Subcutaneous abdominal adipose tissue (tissue), 5 donors: ENCODE measurements at regions not wholly inside any gene's neighbourhood (a gene's known extent, or its start where the extent isn't known, plus 50 kb on each side); places are given as distances from the start of the nearest gene placed in this dataset.
"Not testable (repeated sequence)": the region's sequence is repeated elsewhere in the genome, so short reads cannot be mapped to it uniquely, and the experiment has no call there.

Source experiments
- H3K27ac ChIP-seq: one replicate; pipeline ENCODE4 v1.7.0; 2013; ENCODE audit warnings: low read depth, mild to moderate bottlenecking, inconsistent platforms, low read length, moderate library complexity
- H3K27me3 ChIP-seq, 5 donors: one replicate each; pipeline ENCODE4 v1.7.0; 2013; ENCODE audit warnings: low read length in 5 of 5, inconsistent platforms in 1 of 5; ENCODE audit not compliant: control insufficient read depth in 5 of 5, insufficient read depth in 4 of 5
- H3K36me3 ChIP-seq, 5 donors: one replicate each; pipeline ENCODE4 v1.7.0; 2013; ENCODE audit warnings: low read length in 5 of 5; ENCODE audit not compliant: control insufficient read depth in 5 of 5, insufficient read depth in 5 of 5
- H3K4me1 ChIP-seq, 5 donors: one replicate each; pipeline ENCODE4 v1.7.0; 2013; ENCODE audit warnings: low read length in 5 of 5, mild to moderate bottlenecking in 3 of 5, moderate library complexity in 1 of 5; ENCODE audit not compliant: control insufficient read depth in 5 of 5, insufficient read depth in 5 of 5
- H3K4me3 ChIP-seq, 5 donors: one replicate each; pipeline ENCODE4 v1.7.0; 2013; ENCODE audit warnings: low read length in 5 of 5, low read depth in 1 of 5
- H3K9ac ChIP-seq, 5 donors: one replicate each; pipeline ENCODE4 v1.7.0; 2013; ENCODE audit warnings: low read length in 5 of 5, mild to moderate bottlenecking in 4 of 5, moderate library complexity in 3 of 5
- H3K9me3 ChIP-seq, 5 donors: one replicate each; pipeline ENCODE4 v1.7.0; 2013; ENCODE audit warnings: low read length in 5 of 5; ENCODE audit not compliant: control insufficient read depth in 5 of 5
- donor health status: healthy.
- donor health status: healthy.
- donor health status: healthy.
- donor health status: healthy.
- donor health status: healthy.

DNA sequence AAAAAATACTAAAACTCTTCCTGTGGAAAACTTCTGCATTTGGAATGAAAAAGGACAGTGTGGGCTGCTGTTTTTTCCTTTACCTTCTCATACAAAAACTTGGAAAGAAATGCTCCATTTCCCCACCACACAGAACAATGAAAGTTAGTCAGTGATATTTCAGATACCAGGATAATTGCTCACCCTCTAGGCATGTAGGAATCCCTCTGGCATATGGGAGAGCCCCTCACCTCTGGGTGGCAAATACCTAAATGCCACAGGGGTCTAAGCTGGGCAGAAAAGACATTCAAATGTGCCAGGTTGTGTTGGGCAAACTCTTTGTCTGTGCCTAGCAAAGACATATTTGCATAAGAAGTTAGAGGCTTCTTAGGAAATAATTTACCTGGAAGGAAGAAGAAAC lies 560.3 kb upstream of the NR2F2 start:
- Histone ChIP-seq H3K27me3 (no peaks in the 10 kb centered on the region), H3K9me3 (no peaks in the 10 kb centered on the region), H3K4me1 (no peaks in the 10 kb centered on the region), H3K27ac (no peak overlapping the region), H3K9ac (no peak overlapping the region), H3K4me3 (no peak overlapping the region), H3K36me3 (no peaks in the 10 kb centered on the region)

DNA sequence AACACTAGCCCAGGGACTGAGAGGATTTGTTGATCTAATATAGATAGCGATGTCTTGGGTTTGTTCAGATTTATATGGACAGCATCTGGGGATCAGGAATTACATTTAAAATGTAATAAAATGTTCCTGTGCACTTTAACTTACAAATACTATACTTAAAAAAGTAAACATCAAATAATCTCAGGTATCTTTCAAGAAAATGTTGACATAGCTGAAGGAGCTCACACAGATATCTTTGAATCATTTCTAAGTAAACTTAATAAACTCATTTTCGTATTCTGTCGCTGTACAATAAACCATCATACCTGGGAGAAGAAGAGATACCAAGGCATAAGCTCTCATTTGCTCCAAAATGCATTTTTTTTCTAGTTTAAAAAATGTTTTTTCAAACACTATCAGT lies 557.5 kb upstream of the NR2F2 start:
- no peak overlapping the region for H3K9ac ChIP-seq
- no peaks in the 10 kb centered on the region for H3K9me3 ChIP-seq
- no peak overlapping the region for H3K4me3 ChIP-seq
- H3K27ac ChIP-seq = no peak overlapping the region
- no peaks in the 10 kb centered on the region for H3K4me1 ChIP-seq
- no peaks in the 10 kb centered on the region for H3K36me3 ChIP-seq
- H3K27me3 ChIP-seq = no peaks in the 10 kb centered on the region

DNA sequence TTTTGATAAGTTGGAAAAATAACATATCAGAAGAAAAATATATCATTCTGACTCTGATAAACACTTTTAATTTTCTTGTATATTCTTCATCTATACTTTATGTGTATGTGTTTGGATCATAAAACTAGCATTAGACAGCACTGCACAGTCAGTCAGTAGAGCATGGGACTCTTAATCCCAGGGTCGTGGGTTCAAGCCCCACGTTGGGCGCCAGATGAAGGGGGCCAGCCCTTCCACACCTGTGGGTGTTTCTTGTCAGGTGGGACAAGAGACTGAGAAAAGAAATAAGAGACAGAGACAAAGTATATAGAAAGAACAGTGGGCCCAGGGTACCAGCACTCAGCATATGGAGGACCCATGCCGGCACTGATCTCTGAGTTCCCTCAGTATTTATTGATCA lies 546.0 kb upstream of the NR2F2 start:
- H3K36me3 ChIP-seq = no peaks in the 10 kb centered on the region
- H3K4me1 ChIP-seq = no peaks in the 10 kb centered on the region
- no peak overlapping the region for H3K9ac ChIP-seq
- H3K27ac ChIP-seq = no peak overlapping the region
- peaks cover 17 to 52% (median 37%) of the 10 kb centered on the region in 5 donors for H3K9me3 ChIP-seq
- peak overlapping the region in 3 of 5 donors; percentile 2 to 28 (median 4) for H3K4me3 ChIP-seq
- H3K27me3 ChIP-seq = no peaks in the 10 kb centered on the region

DNA sequence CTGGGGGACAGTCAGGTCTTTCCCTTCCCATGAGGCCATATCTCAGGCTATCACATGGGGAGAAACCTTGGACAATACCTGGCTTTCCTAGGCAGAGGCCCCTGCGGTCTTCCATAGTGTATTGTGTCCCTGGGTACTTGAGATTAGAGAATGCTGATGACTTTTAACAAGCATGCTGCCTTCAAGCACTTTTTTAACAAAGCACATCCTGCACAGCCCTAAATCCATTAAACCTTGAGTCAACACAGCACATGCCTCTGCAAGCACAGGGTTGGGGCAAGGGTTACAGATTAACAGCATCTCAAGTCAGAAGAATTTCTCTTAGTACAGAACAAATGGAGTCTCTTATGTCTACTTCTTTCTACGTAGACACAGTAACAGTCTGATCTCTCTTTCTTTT lies 545.2 kb upstream of the NR2F2 start:
- not testable (repeated sequence) for H3K9ac ChIP-seq, H3K36me3 ChIP-seq, H3K27me3 ChIP-seq, H3K4me3 ChIP-seq, H3K27ac ChIP-seq, H3K4me1 ChIP-seq
- peaks cover 17 to 52% (median 37%) of the 10 kb centered on the region in 5 donors for H3K9me3 ChIP-seq

DNA sequence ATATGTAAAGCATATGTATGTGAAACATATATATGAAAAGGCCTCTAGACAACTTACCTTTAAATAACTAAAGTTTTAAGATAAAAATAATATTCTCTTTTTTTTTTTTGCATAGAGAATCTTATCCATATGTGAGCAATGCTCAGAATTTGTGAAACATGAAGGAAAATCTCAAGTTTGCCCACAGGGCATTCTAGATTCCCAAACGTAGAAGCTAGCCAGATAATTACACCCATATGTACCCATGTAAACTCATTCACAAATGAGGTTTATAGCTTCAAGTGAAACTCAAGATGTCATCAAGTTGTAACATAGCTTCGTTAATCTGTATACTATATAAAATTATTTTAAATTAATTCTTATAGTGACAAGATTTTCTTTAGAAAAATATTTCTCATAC lies 537.3 kb upstream of the NR2F2 start:
- Histone ChIP-seq H3K4me1 (no peaks in the 10 kb centered on the region), H3K27me3 (no peaks in the 10 kb centered on the region), H3K36me3 (no peaks in the 10 kb centered on the region), H3K9ac (no peak overlapping the region), H3K4me3 (no peak overlapping the region), H3K9me3 (no peaks in the 10 kb centered on the region), H3K27ac (no peak overlapping the region)

DNA sequence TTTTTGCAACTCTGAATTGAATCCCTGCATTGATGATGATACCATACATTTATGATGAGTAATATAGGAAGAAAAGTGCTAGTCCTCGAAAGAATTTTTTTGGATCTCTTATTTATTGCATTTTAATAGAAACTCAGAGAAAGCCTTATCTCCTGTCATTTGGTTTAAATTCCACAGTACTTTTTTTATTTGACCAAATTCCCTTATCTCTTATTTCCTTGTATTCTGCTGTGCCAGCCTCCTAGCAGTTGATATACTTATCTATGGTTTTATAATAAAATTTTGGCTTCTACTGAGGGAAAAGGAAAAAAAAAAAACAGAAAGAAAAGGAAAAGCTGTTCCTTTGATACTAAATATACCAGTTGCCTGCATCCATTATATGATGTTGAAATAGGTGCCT lies 535.1 kb upstream of the NR2F2 start:
- Histone ChIP-seq H3K36me3 (no peaks in the 10 kb centered on the region), H3K9me3 (no peaks in the 10 kb centered on the region), H3K27me3 (no peaks in the 10 kb centered on the region), H3K27ac (no peak overlapping the region), H3K4me1 (no peaks in the 10 kb centered on the region), H3K9ac (no peak overlapping the region), H3K4me3 (no peak overlapping the region)

DNA sequence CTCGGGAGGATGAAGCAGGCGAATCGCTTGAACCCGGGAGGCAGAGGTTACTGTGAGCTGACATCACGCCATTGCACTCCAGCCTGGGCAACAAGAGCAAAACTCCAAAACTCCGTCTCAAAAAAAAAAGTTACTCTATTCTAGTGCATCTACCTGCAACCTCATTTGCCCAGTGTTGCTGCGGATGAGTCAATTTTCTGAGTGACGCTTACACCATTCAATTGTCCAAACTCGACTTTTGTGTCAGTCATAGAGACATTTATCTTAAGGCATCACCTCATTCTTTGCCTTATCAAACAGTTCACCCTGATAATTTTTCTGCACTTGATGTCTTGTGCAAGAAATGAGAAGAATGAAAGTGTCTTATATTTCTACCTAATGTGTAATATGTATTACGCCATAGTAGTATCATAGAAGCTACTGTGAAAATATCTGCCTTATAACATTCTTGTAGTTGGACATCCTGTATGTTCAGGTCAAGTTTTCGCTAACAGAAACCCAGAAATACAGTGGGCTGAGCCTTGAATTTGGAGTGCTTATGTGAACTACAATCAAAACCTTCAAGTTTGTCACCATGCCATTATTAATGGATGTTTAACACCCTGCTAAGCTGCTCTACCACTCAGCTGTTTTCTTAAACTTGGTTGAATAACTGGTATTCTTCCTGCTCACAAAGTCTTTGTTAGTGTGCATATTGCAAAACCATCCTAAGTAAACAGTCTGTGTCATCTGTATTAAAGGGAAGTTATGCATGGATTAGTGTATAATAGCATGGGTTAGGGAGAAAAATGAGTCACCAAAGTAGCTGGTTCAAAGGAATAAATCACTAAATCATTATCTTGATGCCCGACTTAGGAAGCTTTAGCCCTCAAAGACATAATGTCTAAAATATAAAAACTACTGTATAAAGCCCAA lies 531.0 kb upstream of the NR2F2 start:
- Histone ChIP-seq H3K4me1 (no peaks in the 10 kb centered on the region), H3K9ac (no peak overlapping the region), H3K27ac (no peak overlapping the region), H3K9me3 (no peaks in the 10 kb centered on the region), H3K4me3 (no peak overlapping the region), H3K36me3 (no peaks in the 10 kb centered on the region), H3K27me3 (no peaks in the 10 kb centered on the region)

DNA sequence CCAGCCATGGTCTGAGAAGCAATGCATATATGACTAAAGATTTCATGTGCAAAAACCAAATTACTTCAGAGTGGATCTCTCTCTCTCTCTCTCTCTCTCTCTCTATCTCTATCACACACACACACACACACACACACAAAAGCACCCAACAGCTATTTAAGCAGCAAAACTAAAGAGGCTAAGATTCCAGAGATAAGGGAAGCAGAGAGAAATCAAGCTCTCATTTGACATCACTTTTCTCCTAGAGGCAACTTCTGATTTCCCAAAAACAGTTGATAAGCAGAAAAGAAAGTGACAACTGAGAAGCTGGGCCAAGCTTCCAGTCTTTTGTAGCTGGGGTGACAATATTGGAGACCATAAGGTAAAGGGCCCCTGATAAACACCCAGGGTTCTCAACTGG lies 526.0 kb upstream of the NR2F2 start:
- H3K4me3 ChIP-seq = no peak overlapping the region
- no peak overlapping the region for H3K9ac ChIP-seq
- H3K4me1 ChIP-seq = no peaks in the 10 kb centered on the region
- no peaks in the 10 kb centered on the region for H3K36me3 ChIP-seq
- no peaks in the 10 kb centered on the region for H3K27me3 ChIP-seq
- no peaks in the 10 kb centered on the region for H3K9me3 ChIP-seq
- no peak overlapping the region for H3K27ac ChIP-seq

DNA sequence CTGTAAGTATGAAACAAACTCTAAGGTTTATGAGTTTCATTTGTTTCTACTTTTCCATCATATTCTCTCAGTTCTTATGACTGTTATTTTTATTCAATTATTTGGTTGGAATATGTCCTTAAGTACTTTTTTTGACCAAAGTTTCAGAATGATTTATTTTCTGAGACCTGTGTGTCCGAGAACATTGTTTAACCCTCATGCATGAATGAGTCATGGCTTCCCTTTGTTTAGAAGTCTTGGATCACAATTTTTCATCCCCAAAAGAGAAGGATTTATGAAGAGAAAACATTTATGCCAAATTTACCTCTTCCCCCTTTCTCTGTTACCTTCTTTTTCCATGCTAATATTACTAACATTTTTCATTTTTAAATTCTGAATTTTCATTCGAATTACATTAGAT lies 518.0 kb upstream of the NR2F2 start:
- Histone ChIP-seq H3K9me3 (no peaks in the 10 kb centered on the region), H3K27ac (no peak overlapping the region), H3K36me3 (no peaks in the 10 kb centered on the region), H3K4me1 (no peaks in the 10 kb centered on the region), H3K4me3 (no peak overlapping the region), H3K9ac (no peak overlapping the region), H3K27me3 (no peaks in the 10 kb centered on the region)

DNA sequence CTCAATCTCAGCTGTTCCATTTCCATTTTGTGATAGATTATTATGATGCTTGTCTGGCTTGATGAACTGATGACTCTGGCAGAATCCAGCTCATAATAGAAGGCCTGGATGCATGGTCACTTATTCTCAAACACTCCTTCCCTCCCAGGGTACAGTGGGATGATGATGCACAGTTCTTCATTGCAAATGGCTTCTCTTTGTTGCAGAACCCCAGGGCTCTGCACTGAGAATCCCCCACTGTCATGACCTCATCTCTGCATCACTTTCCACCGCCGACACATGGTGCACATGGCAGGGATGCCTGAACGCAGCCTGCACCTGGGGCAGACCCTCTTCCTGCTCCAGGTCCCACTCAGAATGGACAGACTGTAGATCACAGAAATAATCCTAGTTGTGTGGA lies 515.6 kb upstream of the NR2F2 start:
- no peaks in the 10 kb centered on the region for H3K27me3 ChIP-seq
- no peaks in the 10 kb centered on the region for H3K36me3 ChIP-seq
- H3K4me3 ChIP-seq = no peak overlapping the region
- H3K9me3 ChIP-seq = no peaks in the 10 kb centered on the region
- no peak overlapping the region for H3K9ac ChIP-seq
- no peaks in the 10 kb centered on the region for H3K4me1 ChIP-seq
- no peak overlapping the region for H3K27ac ChIP-seq
